ENCODE measurements at regions not wholly inside any gene's neighbourhood (a gene's known extent, or its start where the extent isn't known, plus 50 kb on each side); places are given as distances from the start of the nearest gene placed in this dataset.
"Not testable (repeated sequence)": the region's sequence is repeated elsewhere in the genome, so short reads cannot be mapped to it uniquely, and the experiment has no call there.

GRCh38 chr4:24209906-24210305, 320.1 kb upstream of the PPARGC1A start:
- Mint-ChIP-seq H3K27me3 (ENCODE audit: unreplicated experiment) (no peaks in the 10 kb centered on the region), H3K9me3 (ENCODE audit: unreplicated experiment) (no peaks in the 10 kb centered on the region), H3K27ac (ENCODE audit: unreplicated experiment) (peak overlapping the region; percentile 84), H3K4me1 (ENCODE audit: unreplicated experiment) (peaks cover 26% of the 10 kb centered on the region), H3K4me3 (ENCODE audit: unreplicated experiment) (no peak overlapping the region), H3K36me3 (ENCODE audit: unreplicated experiment) (no peaks in the 10 kb centered on the region)
- TF ChIP-seq, protein P1, sequence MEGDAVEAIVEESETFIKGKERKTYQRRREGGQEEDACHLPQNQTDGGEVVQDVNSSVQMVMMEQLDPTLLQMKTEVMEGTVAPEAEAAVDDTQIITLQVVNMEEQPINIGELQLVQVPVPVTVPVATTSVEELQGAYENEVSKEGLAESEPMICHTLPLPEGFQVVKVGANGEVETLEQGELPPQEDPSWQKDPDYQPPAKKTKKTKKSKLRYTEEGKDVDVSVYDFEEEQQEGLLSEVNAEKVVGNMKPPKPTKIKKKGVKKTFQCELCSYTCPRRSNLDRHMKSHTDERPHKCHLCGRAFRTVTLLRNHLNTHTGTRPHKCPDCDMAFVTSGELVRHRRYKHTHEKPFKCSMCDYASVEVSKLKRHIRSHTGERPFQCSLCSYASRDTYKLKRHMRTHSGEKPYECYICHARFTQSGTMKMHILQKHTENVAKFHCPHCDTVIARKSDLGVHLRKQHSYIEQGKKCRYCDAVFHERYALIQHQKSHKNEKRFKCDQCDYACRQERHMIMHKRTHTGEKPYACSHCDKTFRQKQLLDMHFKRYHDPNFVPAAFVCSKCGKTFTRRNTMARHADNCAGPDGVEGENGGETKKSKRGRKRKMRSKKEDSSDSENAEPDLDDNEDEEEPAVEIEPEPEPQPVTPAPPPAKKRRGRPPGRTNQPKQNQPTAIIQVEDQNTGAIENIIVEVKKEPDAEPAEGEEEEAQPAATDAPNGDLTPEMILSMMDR (IDR thresholded peaks at IDR 0.05), result no peak
- DNase-seq (ENCODE audit: extremely low spot score, unreplicated experiment), result no peak

GRCh38 chr4:24209131-24209530, 319.3 kb upstream of the PPARGC1A start:
- no peaks in the 10 kb centered on the region for H3K9me3 Mint-ChIP-seq (ENCODE audit: unreplicated experiment)
- no peaks in the 10 kb centered on the region for H3K27me3 Mint-ChIP-seq (ENCODE audit: unreplicated experiment)
- H3K4me3 Mint-ChIP-seq (ENCODE audit: unreplicated experiment), result no peak overlapping the region
- H3K27ac Mint-ChIP-seq (ENCODE audit: unreplicated experiment), result no peak overlapping the region
- no peaks in the 10 kb centered on the region for H3K36me3 Mint-ChIP-seq (ENCODE audit: unreplicated experiment)
- TF ChIP-seq, protein P1 (IDR thresholded peaks at IDR 0.05), result no peak
- peaks cover 26% of the 10 kb centered on the region for H3K4me1 Mint-ChIP-seq (ENCODE audit: unreplicated experiment)
- no peak for DNase-seq (ENCODE audit: extremely low spot score, unreplicated experiment)

GRCh38 chr4:24208691-24209090, 318.8 kb upstream of the PPARGC1A start:
- no peak overlapping the region for H3K27ac Mint-ChIP-seq (ENCODE audit: unreplicated experiment)
- H3K36me3 Mint-ChIP-seq (ENCODE audit: unreplicated experiment), result no peaks in the 10 kb centered on the region
- no peak for DNase-seq (ENCODE audit: extremely low spot score, unreplicated experiment)
- no peaks in the 10 kb centered on the region for H3K27me3 Mint-ChIP-seq (ENCODE audit: unreplicated experiment)
- TF ChIP-seq, protein P1 (IDR thresholded peaks at IDR 0.05), result no peak
- H3K9me3 Mint-ChIP-seq (ENCODE audit: unreplicated experiment), result no peaks in the 10 kb centered on the region
- H3K4me3 Mint-ChIP-seq (ENCODE audit: unreplicated experiment), result no peak overlapping the region
- peaks cover 24% of the 10 kb centered on the region for H3K4me1 Mint-ChIP-seq (ENCODE audit: unreplicated experiment)

- H3K27me3 Mint-ChIP-seq (ENCODE audit: unreplicated experiment); H3K27ac Mint-ChIP-seq (ENCODE audit: unreplicated experiment); H3K9me3 Mint-ChIP-seq (ENCODE audit: unreplicated experiment); H3K4me1 Mint-ChIP-seq (ENCODE audit: unreplicated experiment); DNase-seq (ENCODE audit: extremely low spot score, unreplicated experiment); H3K4me3 Mint-ChIP-seq (ENCODE audit: unreplicated experiment); H3K36me3 Mint-ChIP-seq (ENCODE audit: unreplicated experiment): not testable (repeated sequence)
These were observed 314.9 kb upstream of the PPARGC1A start for GRCh38 chr4:24204708-24205107.

DNA sequence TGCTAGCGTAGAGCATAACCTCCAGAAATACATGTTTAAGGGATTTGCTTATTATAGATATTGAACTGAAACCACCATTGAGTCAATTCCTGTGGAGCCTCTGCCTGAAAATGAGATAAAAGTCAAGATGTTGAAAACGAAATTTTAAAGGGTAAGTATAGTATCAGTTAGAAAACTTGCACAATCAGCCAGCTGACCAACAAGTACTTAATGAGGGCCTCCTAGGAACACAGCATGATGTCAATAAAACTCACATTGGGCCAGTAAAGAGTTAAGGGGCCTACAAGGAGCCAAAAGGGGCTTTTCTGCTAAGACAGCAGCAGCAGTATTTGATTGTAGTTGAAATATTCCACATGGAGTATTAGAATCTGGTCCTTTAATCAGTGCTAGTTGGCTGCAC, 314.1 kb upstream of the PPARGC1A start:
- DNase-seq (ENCODE audit: extremely low spot score, unreplicated experiment), result no peak
- no peak overlapping the region for H3K27ac Mint-ChIP-seq (ENCODE audit: unreplicated experiment)
- no peaks in the 10 kb centered on the region for H3K36me3 Mint-ChIP-seq (ENCODE audit: unreplicated experiment)
- H3K4me3 Mint-ChIP-seq (ENCODE audit: unreplicated experiment), result no peak overlapping the region
- H3K4me1 Mint-ChIP-seq (ENCODE audit: unreplicated experiment), result no peaks in the 10 kb centered on the region
- no peaks in the 10 kb centered on the region for H3K27me3 Mint-ChIP-seq (ENCODE audit: unreplicated experiment)
- no peaks in the 10 kb centered on the region for H3K9me3 Mint-ChIP-seq (ENCODE audit: unreplicated experiment)
- TF ChIP-seq, protein P1 (IDR thresholded peaks at IDR 0.05), result no peak

- Mint-ChIP-seq H3K4me3 (ENCODE audit: unreplicated experiment) (no peak overlapping the region), H3K27me3 (ENCODE audit: unreplicated experiment) (peaks cover 1% of the 10 kb centered on the region), H3K4me1 (ENCODE audit: unreplicated experiment) (peaks cover 7% of the 10 kb centered on the region), H3K9me3 (ENCODE audit: unreplicated experiment) (no peaks in the 10 kb centered on the region), H3K36me3 (ENCODE audit: unreplicated experiment) (no peaks in the 10 kb centered on the region), H3K27ac (ENCODE audit: unreplicated experiment) (no peak overlapping the region)
- TF ChIP-seq, protein P1 (IDR thresholded peaks at IDR 0.05), result no peak
- DNase-seq (ENCODE audit: extremely low spot score, unreplicated experiment), result no peak
These were observed 312.7 kb upstream of the PPARGC1A start for GRCh38 chr4:24202579-24202978.

Measured in osteocyte (in vitro differentiated cells).